Natural killer cell (primary cell): ENCODE measurements at regions not wholly inside any gene's neighbourhood (a gene's known extent, or its start where the extent isn't known, plus 50 kb on each side); places are given as distances from the start of the nearest gene placed in this dataset.
A peak's percentile ranks its signal among the peaks of the same experiment; 100 is the strongest.

Experiments
- ATAC-seq, 3 donors: fragments of 150-1000 bp in 2 of 3; fragments of 200-7000 bp in 1 of 3; cut with Tn5 transposase; 1 replicate in 1 of 3; 2 replicates in 2 of 3; pipeline ENCODE4 v1.10.0; 2021; ENCODE audit warnings: mild to moderate bottlenecking in 2 of 3, moderate library complexity in 2 of 3
- DNase-seq, 2 donors: peaks; one replicate each; pipeline versions ENCODE4 v3.0.0 to v3.0.0-alpha.2; 2013 to 2021; ENCODE audit warnings: mixed read lengths in 1 of 2
- H3K27ac ChIP-seq: one replicate; pipeline ENCODE4 v1.5.1; 2013; ENCODE audit warnings: mild to moderate bottlenecking, low read length
- H3K27me3 ChIP-seq: one replicate; pipeline ENCODE4 v1.6.1; 2013; ENCODE audit warnings: low read length; ENCODE audit not compliant: control insufficient read depth, insufficient read depth
- H3K36me3 ChIP-seq: one replicate; pipeline ENCODE4 v1.6.1; 2013; ENCODE audit warnings: low read length; ENCODE audit not compliant: control insufficient read depth, insufficient read depth
- H3K4me1 ChIP-seq: one replicate; pipeline ENCODE4 v1.6.1; 2013; ENCODE audit warnings: low read length; ENCODE audit not compliant: control insufficient read depth, insufficient read depth
- H3K4me3 ChIP-seq: one replicate; pipeline ENCODE4 v1.5.1; 2013; ENCODE audit warnings: low read length
- H3K9me3 ChIP-seq: one replicate; pipeline ENCODE4 v1.6.1; 2013; ENCODE audit warnings: low read length; ENCODE audit not compliant: control insufficient read depth, insufficient read depth
- H3K27ac Mint-ChIP-seq, 2 donors: one replicate each; pipeline ENCODE4 v1.8.0; 2022; ENCODE audit warnings: mild to moderate bottlenecking in 2 of 2, mixed read lengths in 2 of 2, moderate library complexity in 1 of 2
- H3K27me3 Mint-ChIP-seq, 2 donors: one replicate each; pipeline ENCODE4 v1.8.0; 2022; ENCODE audit warnings: low read depth in 2 of 2, mixed read lengths in 2 of 2
- H3K36me3 Mint-ChIP-seq: one replicate; pipeline ENCODE4 v1.8.0; 2022; ENCODE audit warnings: mixed read lengths
- H3K4me1 Mint-ChIP-seq, 2 donors: one replicate each; pipeline ENCODE4 v1.8.0; 2022; ENCODE audit warnings: mixed read lengths in 2 of 2
- H3K4me3 Mint-ChIP-seq: one replicate; pipeline ENCODE4 v1.8.0; 2022; ENCODE audit warnings: mild to moderate bottlenecking, moderate library complexity, mixed read lengths
- H3K9me3 Mint-ChIP-seq, 2 donors: one replicate each; pipeline ENCODE4 v1.8.0; 2022; ENCODE audit warnings: mixed read lengths in 2 of 2
- CTCF ChIP-seq: fragments of 200-600 bp; IDR thresholded peaks from one replicate; pipeline ENCODE4 v1.8.0; 2022; ENCODE audit warnings: antibody characterized with exemption
- WGBS: methylation state at CpG from one replicate; pipeline ENCODE4 v1.1.7; 2013; ENCODE audit warnings: missing lambda C conversion rate; ENCODE audit not compliant: insufficient coverage; 5-methylcytosine and 5-hydroxymethylcytosine counted together
- intact Hi-C: fragments of 100-400 bp; cut with micrococcal nuclease; formaldehyde crosslinking; loops from one replicate; pipeline ENCODE4 v1.14.2; 2022

GRCh38 chr4:152047451-152047850 is 286.6 kb upstream of the GATB start:
- Histone ChIP-seq H3K9me3 (no peaks in the 10 kb centered on the region), H3K27ac (no peak overlapping the region), H3K4me1 (peaks cover 10% of the 10 kb centered on the region), H3K27me3 (peaks cover 9% of the 10 kb centered on the region), H3K4me3 (no peak overlapping the region), H3K36me3 (no peaks in the 10 kb centered on the region)
- H3K4me1 Mint-ChIP-seq, result peaks cover 2 to 11% of the 10 kb centered on the region in 2 donors
- 86% methylated on average over 2 of the region's 2 CpGs for WGBS
- no peak for TF ChIP-seq CTCF
- H3K4me3 Mint-ChIP-seq, result no peak overlapping the region
- DNase-seq, result no peak
- H3K36me3 Mint-ChIP-seq, result peaks cover 11% of the 10 kb centered on the region
- no peak overlapping the region for H3K27ac Mint-ChIP-seq
- no peak for ATAC-seq
- peaks cover 20 to 22% of the 10 kb centered on the region in 2 donors for H3K27me3 Mint-ChIP-seq
- intact Hi-C loops, result loop anchor here (10.0 kb wide), 1 partner anchor 347 kb away; no protein-coding TSS in a partner anchor
- H3K9me3 Mint-ChIP-seq, result peaks cover 0 to 3% of the 10 kb centered on the region in 2 donors

- peaks cover 0 to 3% of the 10 kb centered on the region in 2 donors for H3K9me3 Mint-ChIP-seq
- TF ChIP-seq CTCF, result peak; percentile 62
- no peak overlapping the region for H3K27ac Mint-ChIP-seq
- H3K36me3 ChIP-seq, result no peaks in the 10 kb centered on the region
- peaks cover 9% of the 10 kb centered on the region for H3K27me3 ChIP-seq
- peaks cover 11% of the 10 kb centered on the region for H3K36me3 Mint-ChIP-seq
- H3K27me3 Mint-ChIP-seq, result peaks cover 20 to 22% of the 10 kb centered on the region in 2 donors
- ATAC-seq (peak in 2 of 3 donors; percentile 47 to 73), DNase-seq (peak; percentile 27 to 30)
- H3K4me3 ChIP-seq, result no peak overlapping the region
- intact Hi-C loops, result loop anchor here (10.0 kb wide), 1 partner anchor 349 kb away; no protein-coding TSS in a partner anchor
- peaks cover 10% of the 10 kb centered on the region for H3K4me1 ChIP-seq
- H3K4me1 Mint-ChIP-seq, result peaks cover 0 to 8% of the 10 kb centered on the region in 2 donors
- no peak overlapping the region for H3K27ac ChIP-seq
- peak overlapping the region; percentile 45 for H3K4me3 Mint-ChIP-seq
- WGBS, result 31% methylated on average over 35 of the region's 35 CpGs
- H3K9me3 ChIP-seq, result no peaks in the 10 kb centered on the region
Observed at GRCh38 chr4:152045807-152046571, 285.2 kb upstream of the GATB start.

GRCh38 chr4:152045449-152045806 is 284.6 kb upstream of the GATB start:
- 32% methylated on average over 10 of the region's 10 CpGs for WGBS
- no peak for TF ChIP-seq CTCF
- no peak overlapping the region for H3K4me3 ChIP-seq
- H3K27me3 Mint-ChIP-seq, result peaks cover 20 to 22% of the 10 kb centered on the region in 2 donors
- intact Hi-C loops, result loop anchor here (10.0 kb wide), 1 partner anchor 349 kb away; no protein-coding TSS in a partner anchor
- peak in 1 of 2 donors; percentile 15 for DNase-seq
- peaks cover 11% of the 10 kb centered on the region for H3K36me3 Mint-ChIP-seq
- peaks cover 0 to 8% of the 10 kb centered on the region in 2 donors for H3K4me1 Mint-ChIP-seq
- no peaks in the 10 kb centered on the region for H3K9me3 ChIP-seq
- H3K27ac Mint-ChIP-seq, result no peak overlapping the region
- peaks cover 9% of the 10 kb centered on the region for H3K27me3 ChIP-seq
- H3K9me3 Mint-ChIP-seq, result peaks cover 0 to 3% of the 10 kb centered on the region in 2 donors
- peak overlapping the region; percentile 45 for H3K4me3 Mint-ChIP-seq
- ATAC-seq, result no peak
- no peaks in the 10 kb centered on the region for H3K36me3 ChIP-seq
- H3K4me1 ChIP-seq, result peaks cover 10% of the 10 kb centered on the region
- H3K27ac ChIP-seq, result no peak overlapping the region
